DMS 273 (cell line): ENCODE measurements at regions not wholly inside any gene's neighbourhood (a gene's known extent, or its start where the extent isn't known, plus 50 kb on each side); places are given as distances from the start of the nearest gene placed in this dataset.

Source experiments
- DNase-seq: peaks from one replicate; lab custom pipeline; 2025; ENCODE audit not compliant: unreplicated experiment; lab: John Stamatoyannopoulos, UW

DNA sequence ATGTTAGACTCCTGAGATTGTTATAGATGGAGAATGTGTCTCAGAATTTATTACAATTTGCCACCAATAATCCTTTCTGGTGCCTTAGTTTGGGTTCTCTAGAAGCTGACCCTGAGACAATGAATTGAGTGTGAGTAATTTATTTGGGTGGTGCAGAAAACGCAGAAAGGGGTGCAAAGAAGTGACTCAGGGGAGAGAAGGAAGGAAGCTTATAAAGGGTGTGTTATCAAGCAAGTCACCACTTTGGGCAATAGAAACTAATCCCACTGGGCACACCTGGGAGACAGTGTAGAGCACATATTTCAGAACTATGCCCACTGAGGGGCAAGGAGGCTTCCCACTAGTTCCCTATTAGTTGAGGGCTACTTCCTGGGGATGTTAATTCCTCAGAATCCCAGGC lies 320.6 kb downstream of the MID1IP1 start:
- no peak for DNase-seq

DNA sequence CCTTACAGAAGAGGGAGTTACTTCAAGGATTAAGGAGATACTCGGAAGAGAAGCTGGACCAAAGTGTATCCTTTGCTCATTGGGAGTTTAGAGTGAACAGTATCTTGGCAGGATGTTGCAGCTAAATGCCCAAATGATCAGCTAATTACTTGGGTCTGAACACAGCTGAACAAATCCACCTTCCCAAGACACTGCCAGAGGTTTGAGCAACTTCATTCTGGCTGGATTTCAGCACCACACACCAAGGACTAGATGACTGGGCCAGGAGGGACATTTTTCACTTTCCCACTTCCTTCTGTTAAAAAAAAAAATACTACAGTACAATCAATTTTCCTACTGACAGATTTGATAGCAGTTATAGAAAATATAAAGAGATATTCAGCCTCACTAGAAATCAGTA lies 324.6 kb downstream of the MID1IP1 start:
- DNase-seq, result no peak

DNA sequence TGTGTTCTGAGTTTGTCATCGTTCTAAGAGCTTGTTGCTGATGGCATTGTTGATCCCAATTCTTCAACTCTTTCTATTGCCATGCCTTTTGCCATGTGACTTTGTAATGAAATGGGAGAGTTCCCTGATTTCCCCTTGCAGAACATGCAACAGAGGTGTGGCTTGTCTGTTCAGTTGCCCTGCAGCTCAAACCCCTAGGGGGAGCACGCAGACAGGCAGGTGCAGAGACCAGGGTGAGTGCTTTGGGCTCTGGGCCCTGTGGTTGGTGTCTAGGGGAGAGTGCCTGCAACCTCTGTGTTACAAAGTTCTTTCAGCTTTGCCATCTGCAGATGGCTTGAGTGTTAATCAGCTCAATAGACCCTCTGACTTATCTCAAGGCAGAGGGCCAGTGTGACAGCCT lies 332.7 kb downstream of the MID1IP1 start:
- peak; percentile 19 for DNase-seq

DNA sequence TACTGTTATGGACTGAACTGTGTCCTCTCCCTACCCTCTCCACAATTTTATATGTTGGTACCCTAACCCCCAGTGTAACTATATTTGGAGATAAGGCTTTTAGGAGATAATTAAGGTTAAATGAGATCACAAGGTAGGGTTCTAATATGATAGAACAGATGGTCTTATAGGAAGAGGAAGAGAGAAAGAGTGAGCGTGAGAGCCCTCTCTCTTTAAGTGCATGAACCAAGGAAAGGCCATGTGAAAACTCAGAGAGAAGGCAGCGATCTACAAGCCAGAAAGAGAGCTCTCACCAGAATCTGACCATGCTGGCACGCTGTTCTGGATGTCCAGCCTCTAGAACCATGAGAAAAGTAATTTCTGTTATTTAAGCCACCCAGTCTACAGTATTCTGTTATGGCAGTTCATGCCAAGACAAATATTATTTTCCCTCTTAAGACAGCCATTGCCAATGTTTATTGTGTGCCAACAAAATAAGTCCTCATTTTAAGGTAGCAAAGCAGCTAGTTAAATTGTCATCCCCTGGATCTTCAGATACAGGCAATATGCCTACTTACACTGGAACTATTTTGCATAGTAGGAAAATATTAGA lies 336.2 kb downstream of the MID1IP1 start:
- DNase-seq, result no peak

DNA sequence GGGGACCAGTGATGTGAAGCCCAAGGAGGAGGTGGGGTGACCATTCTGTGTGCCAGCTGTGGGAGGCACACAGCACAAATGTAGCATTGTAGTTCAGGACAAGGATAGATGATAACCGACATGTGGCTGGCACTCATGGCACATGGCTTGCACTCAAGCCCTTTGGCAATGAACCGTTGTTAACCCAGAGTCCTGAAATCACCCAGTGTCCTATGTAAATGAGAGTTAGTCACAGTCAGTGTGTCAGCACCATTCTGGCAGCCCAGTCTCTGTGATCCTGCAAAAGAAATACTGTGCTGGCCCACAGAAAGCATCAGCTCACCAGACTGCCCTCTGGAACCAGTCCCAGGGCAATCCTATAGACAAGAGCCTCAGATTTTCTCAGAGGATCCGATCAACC lies 339.3 kb downstream of the MID1IP1 start:
- no peak for DNase-seq

DNA sequence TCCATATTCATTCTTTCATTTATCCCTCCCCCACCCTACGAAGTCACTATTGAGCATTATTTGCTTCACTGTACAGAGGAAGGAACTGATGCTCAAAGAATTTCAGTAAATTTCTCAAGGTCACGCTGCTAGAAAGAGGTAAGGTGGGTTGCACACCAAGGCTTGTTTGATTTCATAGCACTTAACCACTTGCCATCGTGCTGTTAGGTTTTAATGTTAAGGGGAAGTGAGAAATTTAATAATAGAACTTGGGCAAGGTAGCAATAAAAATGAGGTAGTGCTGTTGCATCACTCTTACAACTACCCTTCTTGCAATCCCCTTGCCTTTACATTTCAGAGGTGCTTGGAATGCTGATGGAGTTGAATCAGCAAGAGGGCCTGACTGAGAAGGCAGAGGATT lies 343.1 kb downstream of the MID1IP1 start:
- DNase-seq, result no peak

DNA sequence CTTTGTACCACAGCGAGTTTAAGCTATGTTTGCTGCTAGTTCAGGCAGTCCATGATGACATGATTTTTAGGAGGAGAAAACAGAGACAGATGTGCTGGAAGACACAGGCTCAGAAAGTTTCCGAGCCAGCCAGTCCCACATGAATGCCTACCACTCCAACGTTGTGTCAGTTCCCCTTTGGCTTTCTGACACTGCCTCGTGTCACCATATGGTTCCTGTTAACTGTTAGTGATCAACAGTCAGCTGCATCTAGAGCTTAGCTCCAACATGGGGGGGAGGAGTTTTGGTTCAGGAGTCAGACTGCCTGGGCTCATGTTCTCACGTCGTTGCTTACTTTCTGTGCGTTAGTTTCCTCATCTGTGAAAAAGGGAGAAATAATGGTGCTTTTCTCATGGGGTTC lies 343.7 kb downstream of the MID1IP1 start:
- DNase-seq, result no peak

DNA sequence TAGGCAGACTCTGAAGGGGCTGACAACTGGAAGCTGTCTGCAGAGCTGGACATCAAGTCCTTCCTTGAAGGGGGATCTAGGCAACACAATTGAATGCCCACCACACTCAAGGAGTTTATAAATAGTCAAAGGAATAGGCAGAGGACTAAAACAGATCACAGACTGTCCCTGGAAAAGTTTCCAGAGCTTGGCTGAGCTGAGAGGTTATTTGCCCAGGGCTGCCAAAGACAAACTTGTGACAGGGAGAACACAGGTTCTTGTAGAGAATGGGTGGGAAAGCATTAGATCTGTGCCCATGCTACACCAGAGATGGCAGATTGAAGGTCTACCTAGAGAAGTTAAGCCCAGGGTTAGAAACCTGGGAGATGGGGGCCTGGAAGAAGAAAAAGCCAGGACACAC lies 344.6 kb downstream of the MID1IP1 start:
- no peak for DNase-seq

DNA sequence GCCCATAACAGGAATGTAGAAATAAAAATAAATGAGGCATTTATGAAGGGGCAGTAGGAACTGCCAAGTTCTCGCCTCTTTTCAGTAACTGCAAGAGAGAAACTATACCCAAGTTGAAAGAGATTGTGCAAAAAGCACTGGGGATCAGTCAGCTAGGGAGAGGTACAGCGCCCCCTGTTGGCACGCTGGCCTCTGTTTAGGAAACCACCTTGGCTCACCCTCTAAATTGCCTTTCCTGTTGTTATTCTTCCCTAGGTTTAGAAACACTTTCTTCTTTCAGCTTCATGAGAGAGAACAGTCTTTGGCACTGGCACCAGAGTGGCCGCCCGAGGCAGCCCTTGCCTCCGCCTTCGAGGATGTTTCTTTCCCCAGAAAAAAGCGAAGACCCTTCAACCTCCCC lies 348.5 kb downstream of the MID1IP1 start:
- peak; percentile 82 for DNase-seq

DNA sequence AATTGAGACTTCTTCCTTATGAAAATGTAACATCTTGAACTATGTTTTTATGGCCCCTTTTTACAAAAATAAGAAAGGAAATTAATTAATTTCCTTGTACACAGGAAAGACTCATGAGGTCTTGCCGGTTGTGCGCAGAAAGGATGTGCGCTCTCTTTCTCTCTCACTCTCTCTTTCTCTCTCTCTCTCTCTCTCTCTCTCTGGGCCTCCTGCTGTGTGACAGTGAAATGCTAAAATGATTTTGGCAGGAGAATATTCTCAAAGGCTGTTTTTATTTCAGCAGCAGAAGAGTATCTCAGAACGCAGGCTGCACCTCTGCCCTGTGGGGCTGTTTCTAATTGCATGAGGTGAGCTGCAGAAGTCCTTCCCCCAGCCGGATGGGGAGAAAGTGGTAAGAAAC lies 349.0 kb downstream of the MID1IP1 start:
- no peak for DNase-seq

DNA sequence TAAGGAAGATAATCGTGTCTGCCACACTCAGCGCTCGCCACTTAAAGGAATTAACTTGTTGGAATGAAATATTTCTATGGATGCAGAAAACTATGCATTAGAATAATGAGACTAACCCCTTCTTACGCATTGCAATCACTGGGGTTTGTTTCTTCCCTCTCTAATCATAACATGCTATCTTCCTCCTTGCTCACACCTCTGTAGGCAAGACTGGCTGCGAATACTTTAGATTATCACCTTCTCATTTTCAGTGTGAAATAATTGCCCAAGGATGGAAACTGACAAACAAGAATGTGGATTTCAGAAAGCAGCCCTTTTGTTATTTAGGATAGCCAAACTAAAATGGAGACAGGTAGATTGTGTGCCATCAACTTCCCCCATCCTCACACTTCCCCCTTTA lies 349.4 kb downstream of the MID1IP1 start:
- no peak for DNase-seq

DNA sequence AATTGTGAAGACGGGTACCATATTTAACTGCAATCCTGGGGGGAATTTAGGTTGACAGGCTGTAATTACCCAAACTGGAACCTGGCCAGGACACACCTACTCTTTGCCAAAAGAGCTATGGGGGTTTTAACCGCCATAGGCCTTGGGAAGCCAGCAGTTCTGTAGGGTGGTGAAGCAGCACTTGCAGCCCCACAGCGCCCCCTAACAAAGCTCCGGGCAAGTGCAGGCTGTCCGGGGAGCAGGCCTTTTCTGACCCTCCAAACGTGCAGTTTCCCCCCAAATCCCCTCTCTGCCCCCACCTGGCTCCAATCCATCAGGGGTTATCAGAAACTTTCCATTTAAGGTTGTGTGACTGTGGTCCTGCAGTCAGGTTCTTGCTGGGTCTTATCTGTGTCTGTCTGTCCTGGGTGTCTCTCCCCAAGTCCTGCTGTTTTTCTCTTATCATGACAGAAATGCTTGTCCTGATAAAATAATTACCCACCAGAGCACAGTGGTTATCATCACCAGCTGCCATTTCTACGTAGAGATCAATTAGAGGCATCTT lies 350.9 kb downstream of the MID1IP1 start:
- peak; percentile 82 for DNase-seq

DNA sequence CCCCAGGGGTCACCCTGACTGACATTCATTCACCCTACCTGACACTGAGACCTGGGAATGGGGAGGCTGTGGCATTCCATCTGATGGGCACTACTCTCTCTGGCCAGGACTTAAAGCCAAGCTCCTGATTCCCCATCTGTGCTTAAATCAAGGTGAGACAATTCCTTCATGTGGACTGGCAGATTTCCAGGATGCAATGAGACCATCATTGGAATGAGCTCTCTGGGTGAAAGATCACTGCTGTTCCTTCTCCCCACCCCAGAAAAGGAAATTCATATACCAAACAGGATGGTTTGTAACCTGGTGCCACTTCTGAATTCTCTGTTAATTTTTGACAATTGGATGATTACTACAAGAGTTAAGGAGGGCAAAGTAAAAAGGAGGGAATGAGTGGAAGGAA lies 354.8 kb downstream of the MID1IP1 start:
- DNase-seq, result peak; percentile 11

DNA sequence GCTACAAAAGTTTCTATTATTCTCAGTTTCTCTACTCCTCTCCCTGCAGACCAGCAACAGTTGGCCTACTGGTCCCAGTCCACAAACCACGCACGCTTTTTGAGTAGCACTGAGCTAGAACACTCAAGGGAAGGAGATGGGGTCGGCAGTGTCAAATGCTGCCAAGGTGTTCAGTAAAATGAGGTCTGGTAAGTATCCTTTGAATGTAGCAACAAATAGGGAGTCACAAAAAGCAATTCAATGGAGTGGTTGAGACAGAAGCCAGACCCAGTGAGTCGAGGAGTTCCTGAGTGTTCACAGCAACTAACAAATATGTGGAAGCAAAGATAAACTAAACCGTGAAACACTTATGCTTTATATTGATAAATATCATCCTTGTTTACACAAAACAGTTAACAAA lies 355.7 kb downstream of the MID1IP1 start:
- DNase-seq, result no peak

DNA sequence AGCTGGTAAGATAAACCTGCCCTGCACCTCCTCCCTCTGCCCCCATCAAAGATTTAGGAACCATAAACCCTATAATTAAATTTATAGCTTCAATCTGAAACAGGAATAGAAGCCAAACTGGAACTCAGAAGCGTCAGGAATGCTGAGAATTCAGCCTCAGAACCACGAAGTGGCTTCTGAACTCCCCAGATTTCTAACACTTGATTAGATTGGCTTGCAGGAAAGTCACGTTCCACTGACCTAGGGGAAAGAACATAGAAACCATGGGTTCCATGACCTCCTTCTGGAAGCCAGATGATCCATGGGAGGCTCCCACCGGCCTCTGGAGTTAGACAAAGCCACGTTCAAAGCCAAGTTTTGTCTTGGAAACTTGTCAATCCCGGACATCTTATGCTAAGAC lies 356.5 kb downstream of the MID1IP1 start:
- DNase-seq, result no peak

DNA sequence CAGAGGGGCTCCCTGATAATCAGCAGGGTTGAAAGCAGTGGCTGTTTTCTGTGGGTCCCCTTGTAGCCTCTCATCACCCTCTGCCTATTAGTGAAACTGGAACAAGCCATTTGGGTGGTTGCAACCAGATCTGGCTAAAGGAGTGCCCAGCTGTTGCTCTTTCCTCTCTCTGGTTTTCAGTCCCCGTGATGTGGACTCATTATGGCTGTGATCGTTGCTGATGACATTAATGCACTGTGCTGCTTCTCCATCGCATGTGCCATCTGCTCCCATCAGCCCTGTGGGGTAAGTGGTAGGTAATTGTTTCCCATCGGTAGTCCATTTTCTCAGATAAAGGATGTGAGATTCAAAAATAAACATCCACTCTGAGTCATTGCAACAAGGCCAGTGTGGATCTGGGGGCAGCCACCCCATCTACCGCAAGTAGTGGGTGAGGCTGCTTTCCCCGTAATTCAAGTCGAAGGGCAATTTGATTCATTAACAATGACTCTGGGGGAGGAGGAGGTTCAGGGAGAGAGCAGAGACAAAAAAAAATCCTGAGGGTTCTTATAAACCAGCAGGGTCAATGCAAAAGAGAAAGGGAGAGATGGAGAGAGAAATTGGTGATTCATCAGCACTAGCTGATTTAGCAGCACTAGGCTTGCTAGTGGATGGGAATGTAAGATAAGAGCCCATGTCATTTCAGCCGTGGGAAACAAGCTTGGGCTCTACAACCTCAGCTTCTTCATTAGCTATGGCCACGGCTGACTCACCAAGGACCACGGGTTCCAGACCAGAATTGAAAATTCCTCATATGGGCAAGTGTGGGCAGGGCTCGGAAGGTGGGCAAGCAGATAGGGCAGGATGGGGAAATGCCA lies 357.8 kb downstream of the MID1IP1 start:
- DNase-seq, result peak; percentile 87

DNA sequence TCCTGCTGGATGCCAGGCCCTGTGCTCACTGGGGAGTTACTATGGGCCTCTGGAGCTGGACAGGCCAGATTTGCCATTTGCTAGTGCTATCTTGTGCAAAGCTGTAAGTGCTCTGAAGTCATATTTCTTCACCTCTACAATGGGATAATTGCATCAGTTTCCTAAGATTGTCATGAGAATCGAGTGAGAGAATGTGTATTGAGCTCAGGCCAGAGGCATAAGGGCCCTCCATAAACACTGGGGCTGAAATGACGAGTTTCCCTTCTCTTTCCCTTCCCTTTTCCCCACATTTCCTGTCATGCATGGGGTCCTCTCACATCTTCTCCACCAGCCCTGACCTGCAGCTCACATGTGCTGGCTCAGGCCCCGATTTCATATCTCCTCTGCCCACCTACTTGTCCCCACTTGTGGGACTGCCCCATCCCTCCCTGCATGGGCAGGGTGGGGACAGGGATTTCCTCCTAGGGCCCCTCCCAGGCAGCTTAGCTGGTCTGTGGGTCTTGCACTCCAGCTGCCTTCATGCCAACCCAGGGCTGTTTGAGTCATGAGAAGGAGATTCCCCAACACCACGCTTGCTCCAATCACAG lies 358.8 kb downstream of the MID1IP1 start:
- no peak for DNase-seq

DNA sequence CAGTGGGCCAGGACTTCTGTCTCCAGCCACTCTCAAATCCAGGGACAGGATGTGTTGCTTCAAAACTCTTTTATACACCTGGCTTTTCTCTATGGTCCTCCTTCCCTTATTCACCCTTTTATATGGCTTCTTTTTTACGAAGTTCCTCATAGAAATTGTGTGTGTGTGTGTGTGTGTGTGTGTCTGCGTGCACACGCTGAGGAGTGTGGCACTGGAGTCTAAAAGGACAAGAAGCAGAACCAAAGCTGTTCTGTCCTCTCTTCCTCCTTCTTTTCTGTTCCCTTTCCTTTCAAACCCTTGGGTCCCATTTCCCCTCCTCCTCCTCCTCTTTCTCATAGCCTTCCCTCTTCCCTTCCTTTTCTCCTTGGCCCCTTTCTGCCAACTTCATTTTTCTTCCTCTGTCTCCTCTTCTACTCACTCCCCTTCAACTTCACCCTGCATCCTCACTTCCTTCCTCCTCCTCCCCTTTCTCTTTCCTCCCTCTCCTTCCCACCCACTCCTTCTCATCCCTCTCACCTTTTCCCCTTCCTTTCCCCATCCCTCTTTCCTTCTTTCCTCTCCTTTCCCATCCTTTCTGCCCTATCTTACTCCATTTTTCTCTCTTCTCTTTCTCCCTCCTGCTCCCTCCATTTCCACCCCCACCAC lies 360.5 kb downstream of the MID1IP1 start:
- no peak for DNase-seq

DNA sequence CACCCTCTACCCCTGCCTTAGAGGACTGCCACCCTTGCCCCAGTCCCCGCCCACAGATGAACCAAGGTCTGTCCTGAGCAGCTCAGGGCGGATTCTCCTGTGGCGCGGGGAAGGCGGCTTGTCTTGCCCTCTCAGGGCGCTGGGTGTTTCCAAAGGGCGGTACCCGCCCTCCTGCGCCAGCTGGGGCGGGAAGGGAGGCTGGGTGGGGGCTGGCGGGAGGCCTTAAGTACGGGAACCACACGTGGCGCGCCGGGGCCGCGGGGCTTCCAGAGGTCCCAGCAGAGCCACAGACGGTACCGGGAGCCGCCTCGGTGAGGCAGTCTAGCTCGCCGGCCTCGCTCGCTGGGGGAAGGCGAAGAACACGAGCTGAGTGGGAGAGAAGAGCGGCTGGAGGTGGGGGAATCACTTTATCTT lies 361.1 kb downstream of the MID1IP1 start:
- DNase-seq, result no peak

DNA sequence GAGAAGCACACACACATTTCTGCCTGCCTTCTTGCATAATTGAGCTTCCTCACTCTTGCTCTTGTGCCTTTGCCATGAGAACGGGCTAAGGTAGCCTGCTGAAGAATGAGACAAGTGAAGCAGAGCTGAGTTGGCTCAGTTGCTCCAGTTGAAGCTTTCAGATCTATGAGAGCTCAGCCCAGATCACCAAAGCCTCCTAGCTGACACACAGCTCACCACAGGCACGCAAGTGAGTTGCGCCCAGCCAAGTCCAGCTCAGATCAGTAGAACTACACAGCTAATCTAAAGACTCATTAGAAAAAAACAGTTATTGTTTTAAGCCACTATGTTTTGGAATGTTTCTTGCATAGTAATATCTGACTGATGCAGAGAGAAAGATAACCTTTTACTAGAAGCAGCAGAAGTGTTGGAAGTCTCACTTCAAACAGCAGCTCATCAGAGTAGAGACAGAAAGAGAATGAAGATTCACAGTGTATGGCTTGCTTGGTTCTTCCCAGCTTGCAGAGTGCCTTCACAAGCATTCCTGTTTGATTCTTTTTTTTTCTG lies 362.4 kb downstream of the MID1IP1 start:
- no peak for DNase-seq

DNA sequence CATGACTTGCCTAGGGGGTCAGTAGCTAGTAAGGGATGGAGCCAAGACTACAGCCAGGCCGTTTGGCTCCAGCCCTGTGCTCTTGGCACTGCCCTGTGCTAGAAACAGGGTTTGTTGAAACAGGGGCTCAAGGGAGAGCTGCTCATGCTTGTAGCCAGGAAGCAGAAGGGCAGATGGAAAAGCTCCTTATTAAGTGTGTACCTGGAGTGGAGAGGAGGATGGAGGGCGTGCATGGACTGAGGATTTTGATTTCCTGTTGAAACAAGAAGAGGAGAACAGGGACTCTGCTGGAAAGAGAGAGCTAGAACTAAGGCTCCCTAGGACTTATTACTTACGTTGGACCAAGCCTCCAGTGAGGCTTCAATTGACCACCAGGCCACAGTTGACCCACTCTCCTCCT lies 363.0 kb downstream of the MID1IP1 start:
- no peak for DNase-seq
